ENCODE measurements at regions not wholly inside any gene's neighbourhood (a gene's known extent, or its start where the extent isn't known, plus 50 kb on each side); places are given as distances from the start of the nearest gene placed in this dataset.

DNA sequence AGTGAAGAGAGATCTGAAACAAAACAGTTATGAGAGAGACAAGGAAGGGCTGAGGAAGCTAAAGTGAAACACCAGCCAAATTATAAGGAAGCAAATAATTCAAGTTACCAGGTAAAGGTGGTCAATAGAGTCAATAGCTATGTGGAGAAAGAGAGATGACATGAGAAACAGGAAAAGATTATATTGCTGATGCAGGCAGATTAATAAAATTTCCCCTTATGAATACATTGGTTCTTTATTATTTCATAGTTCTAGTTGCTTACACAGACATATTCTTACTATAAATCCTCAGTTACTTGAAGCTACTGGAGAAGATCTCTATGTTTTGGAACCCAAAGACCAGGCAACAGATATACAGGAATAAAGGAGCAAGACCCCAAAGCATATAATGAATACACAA, 273.7 kb upstream of the CTSO start:
- H3K4me3 ChIP-seq (ENCODE audit: low read depth, low read length) = no peak overlapping the region
- CTCF ChIA-PET = no interaction called here
- TF ChIP-seq, protein P1, sequence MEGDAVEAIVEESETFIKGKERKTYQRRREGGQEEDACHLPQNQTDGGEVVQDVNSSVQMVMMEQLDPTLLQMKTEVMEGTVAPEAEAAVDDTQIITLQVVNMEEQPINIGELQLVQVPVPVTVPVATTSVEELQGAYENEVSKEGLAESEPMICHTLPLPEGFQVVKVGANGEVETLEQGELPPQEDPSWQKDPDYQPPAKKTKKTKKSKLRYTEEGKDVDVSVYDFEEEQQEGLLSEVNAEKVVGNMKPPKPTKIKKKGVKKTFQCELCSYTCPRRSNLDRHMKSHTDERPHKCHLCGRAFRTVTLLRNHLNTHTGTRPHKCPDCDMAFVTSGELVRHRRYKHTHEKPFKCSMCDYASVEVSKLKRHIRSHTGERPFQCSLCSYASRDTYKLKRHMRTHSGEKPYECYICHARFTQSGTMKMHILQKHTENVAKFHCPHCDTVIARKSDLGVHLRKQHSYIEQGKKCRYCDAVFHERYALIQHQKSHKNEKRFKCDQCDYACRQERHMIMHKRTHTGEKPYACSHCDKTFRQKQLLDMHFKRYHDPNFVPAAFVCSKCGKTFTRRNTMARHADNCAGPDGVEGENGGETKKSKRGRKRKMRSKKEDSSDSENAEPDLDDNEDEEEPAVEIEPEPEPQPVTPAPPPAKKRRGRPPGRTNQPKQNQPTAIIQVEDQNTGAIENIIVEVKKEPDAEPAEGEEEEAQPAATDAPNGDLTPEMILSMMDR (IDR thresholded peaks at IDR 0.05; ENCODE audit: insufficient read depth, low read length, missing control alignments) = no peak
- DNase-seq (ENCODE audit: low read depth, low spot score) = no peak
- POLR2A ChIA-PET = no interaction called here

DNA sequence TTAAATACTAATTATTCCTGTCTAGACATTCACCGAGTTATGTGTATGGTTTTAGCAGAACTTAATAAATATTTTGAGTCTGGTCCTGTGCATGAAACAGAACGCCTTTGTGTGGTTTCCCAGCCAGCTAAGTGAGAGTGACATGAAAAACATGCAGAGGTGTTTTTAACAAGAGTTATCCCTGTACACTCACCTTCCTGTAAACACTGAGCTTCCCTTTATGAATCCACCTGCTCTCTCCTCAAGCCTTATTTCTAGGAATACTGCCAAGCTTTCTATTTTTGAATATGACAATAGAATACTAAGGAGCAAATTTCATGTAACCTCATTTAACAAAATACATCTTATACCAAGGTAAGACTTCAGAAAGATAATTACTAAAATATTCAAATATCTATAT, 270.3 kb upstream of the CTSO start:
- H3K4me3 ChIP-seq (ENCODE audit: low read depth, low read length) = no peak overlapping the region
- DNase-seq (ENCODE audit: low read depth, low spot score) = no peak
- TF ChIP-seq, protein P1 (IDR thresholded peaks at IDR 0.05; ENCODE audit: insufficient read depth, low read length, missing control alignments) = no peak
- ChIA-PET POLR2A (no interaction called here), CTCF (interaction anchor here (1.5 kb wide), 1 partner anchor 71 kb away, joined by 3 read pairs; no protein-coding TSS in a partner anchor)

DNA sequence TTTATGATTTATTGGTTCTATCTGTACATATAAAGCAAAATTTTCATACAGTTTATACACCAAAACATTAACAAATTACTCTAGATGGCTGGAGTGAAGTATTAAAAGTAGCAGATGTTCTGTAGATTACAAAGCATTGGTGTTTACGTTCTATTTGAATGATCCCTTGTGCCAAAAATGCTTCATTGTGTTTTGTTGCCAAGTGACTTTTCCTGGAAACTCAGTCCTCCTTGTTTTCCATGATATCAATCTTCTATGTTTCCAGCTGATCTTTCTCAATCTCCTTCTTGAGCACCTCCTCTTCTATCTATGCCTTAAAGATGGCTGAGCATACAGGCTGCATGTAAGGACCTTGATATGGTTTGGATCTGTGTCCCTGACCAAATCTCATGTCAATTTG, 263.6 kb upstream of the CTSO start:
- TF ChIP-seq, protein P1 (IDR thresholded peaks at IDR 0.05; ENCODE audit: insufficient read depth, low read length, missing control alignments) = no peak
- DNase-seq (ENCODE audit: low read depth, low spot score) = no peak
- CTCF ChIA-PET = no interaction called here
- POLR2A ChIA-PET = no interaction called here
- H3K4me3 ChIP-seq (ENCODE audit: low read depth, low read length) = no peak overlapping the region

DNA sequence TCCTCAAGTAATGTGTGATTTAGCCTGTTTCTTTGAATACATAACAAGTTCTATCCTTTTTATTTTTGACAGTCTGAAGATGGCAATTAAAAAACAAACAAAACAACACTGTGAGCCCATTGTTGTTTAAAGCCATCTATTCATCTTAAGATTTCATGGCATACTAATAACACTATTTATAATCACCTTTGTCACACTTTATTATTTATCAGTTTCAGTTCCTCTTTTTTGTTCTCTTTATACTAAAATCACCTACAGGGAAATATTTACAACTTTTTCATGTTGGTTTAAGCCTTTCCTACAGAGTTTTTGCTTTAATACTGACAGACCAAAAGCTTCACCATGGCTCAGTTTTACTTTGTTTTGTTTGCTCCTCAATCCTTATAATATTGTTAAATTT, 247.4 kb upstream of the CTSO start:
- DNase-seq (ENCODE audit: low read depth, low spot score) = no peak
- CTCF ChIA-PET = interaction anchor here (0.6 kb wide), 1 partner anchor 120 kb away, joined by 3 read pairs; no protein-coding TSS in a partner anchor
- H3K4me3 ChIP-seq (ENCODE audit: low read depth, low read length) = no peak overlapping the region
- TF ChIP-seq, protein P1 (IDR thresholded peaks at IDR 0.05; ENCODE audit: insufficient read depth, low read length, missing control alignments) = no peak
- POLR2A ChIA-PET = no interaction called here

DNA sequence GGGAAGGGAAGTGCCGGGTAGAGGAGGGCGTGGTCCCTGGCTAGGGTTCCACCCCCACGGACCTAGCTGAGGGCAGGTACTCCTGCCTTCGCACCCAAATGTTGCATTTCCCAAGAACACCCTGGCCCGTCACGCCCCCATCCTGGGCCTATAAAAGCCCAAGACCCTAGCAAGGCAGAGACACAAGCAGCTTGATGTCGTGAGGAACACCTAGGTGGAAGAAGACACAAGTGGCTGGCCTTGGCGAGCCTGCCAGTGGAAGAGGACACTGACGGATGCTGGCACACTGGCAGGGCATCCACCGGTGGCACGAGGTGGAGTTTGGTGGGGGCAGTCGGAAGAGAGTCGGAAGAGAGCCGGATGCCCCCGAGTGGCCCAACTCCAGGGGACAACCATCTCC, 244.8 kb upstream of the CTSO start:
- ChIA-PET POLR2A (no interaction called here), CTCF (no interaction called here)
- TF ChIP-seq, protein P1 (IDR thresholded peaks at IDR 0.05; ENCODE audit: insufficient read depth, low read length, missing control alignments) = no peak
- no peak for DNase-seq (ENCODE audit: low read depth, low spot score)
- H3K4me3 ChIP-seq (ENCODE audit: low read depth, low read length) = no peak overlapping the region

DNA sequence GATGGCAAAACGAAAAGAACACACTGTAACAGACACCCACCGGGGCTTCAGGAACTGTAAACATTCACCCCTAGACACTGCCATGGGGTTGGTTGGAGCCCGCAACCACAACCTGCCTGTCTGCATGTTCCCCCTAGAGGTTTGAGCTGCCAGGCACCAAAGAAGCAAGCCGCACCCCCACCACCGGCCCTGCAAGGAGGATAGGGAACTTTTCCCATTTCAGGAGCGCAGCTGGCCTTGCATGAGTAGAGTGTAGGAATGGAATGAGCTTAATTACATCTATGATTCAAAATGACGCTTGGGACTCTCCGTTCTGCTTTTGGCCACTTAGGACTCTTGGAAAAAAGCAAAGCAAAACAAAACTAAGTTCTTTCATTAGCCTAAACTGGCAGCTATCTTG, 243.6 kb upstream of the CTSO start:
- TF ChIP-seq, protein P1 (IDR thresholded peaks at IDR 0.05; ENCODE audit: insufficient read depth, low read length, missing control alignments) = no peak
- DNase-seq (ENCODE audit: low read depth, low spot score) = no peak
- ChIA-PET CTCF (no interaction called here), POLR2A (no interaction called here)
- no peak overlapping the region for H3K4me3 ChIP-seq (ENCODE audit: low read depth, low read length)

Data from AG04449 (cell line).